ENCODE measurements at regions not wholly inside any gene's neighbourhood (a gene's known extent, or its start where the extent isn't known, plus 50 kb on each side); places are given as distances from the start of the nearest gene placed in this dataset.
"Not testable (repeated sequence)": the region's sequence is repeated elsewhere in the genome, so short reads cannot be mapped to it uniquely, and the experiment has no call there.

DNA sequence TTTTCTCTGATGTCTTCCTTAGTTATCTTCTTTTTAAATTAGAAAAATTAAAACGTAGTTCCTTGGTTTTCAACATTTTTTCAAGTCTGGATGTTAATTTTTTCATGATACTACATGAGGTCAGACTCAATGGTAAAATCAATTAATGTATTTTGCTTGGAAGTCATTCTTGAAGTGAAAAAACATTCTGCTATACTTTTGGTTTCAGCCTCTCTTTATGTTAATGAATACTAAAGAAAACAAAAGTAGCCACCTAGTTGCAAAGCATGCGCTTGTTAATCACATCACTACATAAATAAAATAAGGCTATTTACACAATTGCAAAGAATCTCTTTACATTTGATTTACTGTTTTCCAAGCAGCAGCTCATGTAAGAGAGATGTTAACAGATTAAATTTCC, 170.4 kb downstream of the LIPI start:
- DNase-seq (ENCODE audit: low spot score): no peak
- TF ChIP-seq CTCF (IDR thresholded peaks at IDR 0.05; ENCODE audit: extremely low read depth, missing control alignments): no peak

DNA sequence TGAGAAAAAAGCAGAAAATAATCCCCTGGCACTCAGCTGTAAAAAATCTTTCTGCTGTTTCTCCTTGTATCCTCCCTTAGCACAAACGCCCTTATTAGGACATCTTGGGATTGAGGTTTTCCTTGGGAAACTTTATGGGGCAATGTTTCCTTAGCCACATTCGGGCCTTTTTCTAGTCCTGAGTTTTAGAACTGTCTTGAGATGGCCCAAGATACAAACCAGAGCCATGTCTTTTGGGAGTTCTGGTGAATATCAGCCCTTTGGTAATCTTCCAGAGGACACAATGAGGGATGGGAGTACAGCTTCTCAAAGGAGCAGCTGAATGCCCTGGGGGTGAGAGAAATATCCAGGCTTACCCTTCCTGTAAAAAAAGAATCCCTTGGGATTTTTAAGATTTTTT, 182.1 kb downstream of the LIPI start:
- not testable (repeated sequence) for DNase-seq (ENCODE audit: low spot score)

GRCh38 chr21:14027235-14027869, 183.4 kb downstream of the LIPI start:
- DNase-seq (ENCODE audit: low spot score): peak; percentile 76

DNA sequence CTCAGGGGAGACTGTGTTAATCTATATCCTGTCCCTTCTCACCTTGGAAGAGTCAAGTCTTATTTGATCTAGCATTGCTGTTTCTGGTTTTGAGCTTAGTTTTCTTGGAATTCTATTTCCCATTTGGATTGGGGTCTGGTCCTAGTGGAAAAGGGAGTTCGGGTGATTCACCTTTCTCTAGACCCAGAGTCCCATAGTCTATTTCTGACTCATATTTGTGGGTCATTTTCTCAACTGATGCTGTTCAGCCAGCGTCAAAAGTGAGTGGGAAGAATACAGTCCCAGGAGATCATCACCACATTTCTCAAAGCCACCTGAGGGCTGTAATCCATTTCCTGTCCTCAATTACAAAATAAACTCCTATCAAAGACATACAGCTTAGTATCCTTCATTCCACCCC, 190.6 kb downstream of the LIPI start:
- not testable (repeated sequence) for DNase-seq (ENCODE audit: low spot score)

- DNase-seq (ENCODE audit: low spot score): not testable (repeated sequence)
Measured at GRCh38 chr21:14015841-14016240, 194.9 kb downstream of the LIPI start.

- DNase-seq (ENCODE audit: low spot score): not testable (repeated sequence)
Measured at GRCh38 chr21:14013623-14014498, 196.9 kb downstream of the LIPI start.

GRCh38 chr21:14013056-14013603, 197.6 kb downstream of the LIPI start:
- DNase-seq (ENCODE audit: low spot score): no peak
- TF ChIP-seq CTCF (IDR thresholded peaks at IDR 0.05; ENCODE audit: extremely low read depth, missing control alignments): no peak

DNA sequence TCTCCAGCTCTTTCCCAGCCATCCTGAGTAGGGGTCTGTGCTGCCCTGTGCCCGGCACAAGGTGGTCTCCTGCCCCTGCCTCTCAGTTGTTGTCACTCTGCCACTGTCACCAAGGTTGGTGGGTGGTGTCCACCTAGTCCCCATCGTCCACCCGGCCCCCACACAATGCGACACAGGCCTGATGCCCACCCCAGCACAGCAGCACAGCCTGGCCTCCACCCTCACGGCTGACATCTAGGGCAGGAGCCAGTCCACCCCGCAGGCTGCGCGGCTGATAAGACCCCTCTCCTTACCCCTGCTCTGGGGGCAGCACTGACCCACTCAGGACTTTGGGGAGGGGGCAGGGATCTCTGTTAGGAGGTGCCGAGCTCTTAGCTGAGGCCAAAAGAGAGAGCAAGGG, 198.3 kb downstream of the LIPI start:
- TF ChIP-seq CTCF (IDR thresholded peaks at IDR 0.05; ENCODE audit: extremely low read depth, missing control alignments): no peak
- DNase-seq (ENCODE audit: low spot score): no peak

DNA sequence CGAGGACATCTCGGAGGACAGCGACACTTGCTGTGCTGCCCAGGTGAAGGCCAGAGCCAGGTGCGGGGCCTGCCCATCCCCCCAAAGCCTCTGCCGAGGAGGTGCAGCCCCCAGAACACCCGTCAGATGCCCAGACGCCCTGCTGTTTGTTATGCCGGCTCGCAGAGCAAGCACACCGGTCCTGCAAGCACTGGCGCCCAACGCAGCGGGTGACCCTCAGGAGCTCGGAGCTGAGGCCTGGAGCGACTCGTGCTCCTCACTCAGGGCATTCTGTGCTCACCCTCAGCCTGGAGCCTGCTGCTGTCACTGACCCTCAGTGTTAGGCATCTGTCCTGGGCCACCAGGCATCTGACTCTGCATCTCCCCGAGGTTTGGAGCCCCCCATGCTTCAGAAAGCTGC, 199.0 kb downstream of the LIPI start:
- DNase-seq (ENCODE audit: low spot score): not testable (repeated sequence)

GRCh38 chr21:14011149-14011548, 199.6 kb downstream of the LIPI start:
- not testable (repeated sequence) for DNase-seq (ENCODE audit: low spot score)

- DNase-seq (ENCODE audit: low spot score): no peak
- TF ChIP-seq CTCF (IDR thresholded peaks at IDR 0.05; ENCODE audit: extremely low read depth, missing control alignments): no peak
Measured at GRCh38 chr21:14010729-14011128, 200.0 kb downstream of the LIPI start.

DNA sequence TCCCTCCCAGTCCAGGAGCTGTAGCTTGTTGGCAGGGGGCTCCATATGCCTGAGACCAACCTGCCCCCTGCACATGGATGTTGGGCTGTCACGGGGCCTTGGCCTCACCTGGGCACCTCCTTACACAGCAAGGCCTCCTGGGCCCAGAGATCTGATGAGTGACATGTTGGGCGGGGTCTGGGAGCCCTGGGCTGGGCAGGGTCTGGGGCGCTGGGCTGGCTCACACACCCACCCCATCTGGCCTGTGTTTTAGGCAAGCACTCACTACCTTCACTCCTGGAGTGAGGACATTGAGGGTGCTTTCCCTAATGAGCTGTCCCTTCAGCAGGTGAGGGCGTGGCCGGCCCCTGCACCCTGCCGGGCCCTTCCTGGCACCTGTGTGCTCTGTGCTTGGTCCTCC, 200.8 kb downstream of the LIPI start:
- not testable (repeated sequence) for DNase-seq (ENCODE audit: low spot score)

GRCh38 chr21:14009238-14009981, 201.3 kb downstream of the LIPI start:
- not testable (repeated sequence) for DNase-seq (ENCODE audit: low spot score)

DNA sequence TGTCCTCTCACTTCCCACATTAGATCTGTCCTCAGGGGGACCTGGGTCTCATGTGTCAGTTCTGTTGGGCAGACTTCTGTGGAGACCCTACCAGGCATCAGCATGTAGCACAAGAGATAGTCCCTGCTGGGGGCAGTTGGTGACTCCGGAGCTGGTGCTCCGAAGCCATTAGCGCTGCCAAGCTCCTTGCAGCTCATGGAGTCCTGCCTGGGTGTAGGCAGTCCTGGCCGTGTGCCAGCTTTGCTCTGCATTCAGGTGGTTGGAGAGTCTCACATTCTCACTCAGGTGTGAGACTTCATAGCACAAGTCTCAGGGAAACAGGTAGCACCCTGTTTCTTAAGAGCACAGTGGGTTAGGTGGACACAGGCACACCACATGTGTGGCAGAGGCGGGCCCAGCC, 202.3 kb downstream of the LIPI start:
- not testable (repeated sequence) for DNase-seq (ENCODE audit: low spot score)

DNA sequence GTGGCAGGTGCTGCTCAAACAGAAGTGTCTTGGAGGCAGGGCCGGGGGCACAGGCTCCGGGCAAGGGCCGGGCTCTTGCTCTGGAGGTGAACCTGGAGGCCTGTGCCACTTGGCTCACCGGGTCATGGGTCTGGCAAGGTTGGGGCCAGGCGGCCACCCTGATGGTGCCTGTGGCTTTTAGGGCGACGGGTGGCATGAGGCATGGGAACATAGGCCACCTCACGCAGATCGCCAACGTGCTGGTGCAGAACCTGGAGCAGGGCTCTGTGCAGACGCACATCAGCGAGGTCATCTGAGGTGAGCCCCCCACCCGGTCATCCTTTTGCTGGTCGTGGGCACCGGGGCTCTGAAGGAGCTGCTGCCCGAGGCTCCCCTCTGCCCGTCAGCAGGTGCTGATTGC, 202.7 kb downstream of the LIPI start:
- DNase-seq (ENCODE audit: low spot score): not testable (repeated sequence)

Data from GM20000 (cell line).